ENCODE measurements at regions not wholly inside any gene's neighbourhood (a gene's known extent, or its start where the extent isn't known, plus 50 kb on each side); places are given as distances from the start of the nearest gene placed in this dataset.
"Not testable (repeated sequence)": the region's sequence is repeated elsewhere in the genome, so short reads cannot be mapped to it uniquely, and the experiment has no call there.

GRCh38 chr5:27773166-27773565, 734.8 kb upstream of the CDH9 start:
- H3K4me3 ChIP-seq, result no peak overlapping the region
- WGBS, 3 donors, result 55 to 64% (median 58%) methylated on average over 3 of the region's 3 CpGs
- no peak overlapping the region for H3K27ac ChIP-seq
- intact Hi-C loops (cut with DNase I), result no loop called here
- no peaks in the 10 kb centered on the region for H3K27me3 ChIP-seq
- no peaks in the 10 kb centered on the region for H3K4me1 ChIP-seq (ENCODE audit: insufficient read depth)
- DNase-seq, result no peak
- TF ChIP-seq EP300 (IDR thresholded peaks at IDR 0.05), result no peak
- TF ChIP-seq CTCF (IDR thresholded peaks at IDR 0.05), result no peak
- TF ChIP-seq POLR2A (IDR thresholded peaks at IDR 0.05), result no peak
- no peaks in the 10 kb centered on the region for H3K36me3 ChIP-seq
- no peaks in the 10 kb centered on the region for H3K9me3 ChIP-seq

GRCh38 chr5:27769748-27770402, 731.5 kb upstream of the CDH9 start:
- WGBS, 3 donors, result 73 to 76% (median 76%) methylated on average over 6 of the region's 6 CpGs
- H3K27me3 ChIP-seq, result no peaks in the 10 kb centered on the region

GRCh38 chr5:27748847-27749246, 710.5 kb upstream of the CDH9 start:
- intact Hi-C loops (cut with DNase I), result no loop called here
- Histone ChIP-seq H3K36me3 (no peaks in the 10 kb centered on the region), H3K27me3 (no peaks in the 10 kb centered on the region), H3K4me3 (no peak overlapping the region), H3K9me3 (no peaks in the 10 kb centered on the region), H3K27ac (no peak overlapping the region), H3K4me1 (ENCODE audit: insufficient read depth) (no peaks in the 10 kb centered on the region)
- TF ChIP-seq POLR2A (IDR thresholded peaks at IDR 0.05) (no peak), CTCF (IDR thresholded peaks at IDR 0.05) (no peak), EP300 (IDR thresholded peaks at IDR 0.05) (no peak)
- DNase-seq, result no peak

More at GRCh38 chr5:27769748-27770402, 731.5 kb upstream of the CDH9 start:
- Histone ChIP-seq H3K4me1 (ENCODE audit: insufficient read depth) (no peaks in the 10 kb centered on the region), H3K9me3 (no peaks in the 10 kb centered on the region), H3K4me3 (no peak overlapping the region), H3K36me3 (no peaks in the 10 kb centered on the region), H3K27ac (no peak overlapping the region)
- no peak for TF ChIP-seq POLR2A (IDR thresholded peaks at IDR 0.05)
- TF ChIP-seq CTCF (IDR thresholded peaks at IDR 0.05), result no peak
- TF ChIP-seq EP300 (IDR thresholded peaks at IDR 0.05), result no peak
- intact Hi-C loops (cut with DNase I), result no loop called here
- no peak for DNase-seq

- H3K27ac ChIP-seq; H3K27me3 ChIP-seq; H3K4me3 ChIP-seq; H3K36me3 ChIP-seq; intact Hi-C loops (cut with DNase I); H3K9me3 ChIP-seq; H3K4me1 ChIP-seq (ENCODE audit: insufficient read depth): not testable (repeated sequence)
- DNase-seq, result peak in 1 of 5 donors; percentile 14
- WGBS, 3 donors, result 92 to 95% (median 94%) methylated on average over 31 to 35 of the region's 35 CpGs
Observed at GRCh38 chr5:27743383-27743979, 705.1 kb upstream of the CDH9 start.

GRCh38 chr5:27742805-27743204, 704.4 kb upstream of the CDH9 start:
- H3K27ac ChIP-seq, result no peak overlapping the region
- no peak for DNase-seq
- H3K27me3 ChIP-seq, result no peaks in the 10 kb centered on the region
- intact Hi-C loops (cut with DNase I), result no loop called here
- TF ChIP-seq EP300 (IDR thresholded peaks at IDR 0.05), result no peak
- no peak for TF ChIP-seq CTCF (IDR thresholded peaks at IDR 0.05)
- TF ChIP-seq POLR2A (IDR thresholded peaks at IDR 0.05), result no peak
- H3K36me3 ChIP-seq, result no peaks in the 10 kb centered on the region
- no peaks in the 10 kb centered on the region for H3K4me1 ChIP-seq (ENCODE audit: insufficient read depth)
- 85 to 91% (median 85%) methylated on average over 6 of the region's 6 CpGs for WGBS, 3 donors
- no peaks in the 10 kb centered on the region for H3K9me3 ChIP-seq
- H3K4me3 ChIP-seq, result no peak overlapping the region

Data from ovary (tissue), 7 donors.